NT2/D1 (cell line): ENCODE measurements at regions not wholly inside any gene's neighbourhood (a gene's known extent, or its start where the extent isn't known, plus 50 kb on each side); places are given as distances from the start of the nearest gene placed in this dataset.

ENCODE experiments used
- YY1 ChIP-seq: IDR thresholded peaks from 2 replicates; pipeline ENCODE4 v1.6.1; 2011; ENCODE audit not compliant: insufficient read length, insufficient read depth
- ZNF274 ChIP-seq: IDR thresholded peaks from 2 replicates; pipeline ENCODE4 v1.6.1; 2011; ENCODE audit warnings: mild to moderate bottlenecking, low read depth, low read length

GRCh38 chr11:38046571-38047135 is 1448.6 kb upstream of the RAG2 start:
- TF ChIP-seq YY1 (no peak), ZNF274 (no peak)
